ENCODE measurements at regions not wholly inside any gene's neighbourhood (a gene's known extent, or its start where the extent isn't known, plus 50 kb on each side); places are given as distances from the start of the nearest gene placed in this dataset.

- no peak for DNase-seq (ENCODE audit: low spot score)
- TF ChIP-seq CTCF (IDR thresholded peaks at IDR 0.05), result no peak
- Mint-ChIP-seq H3K4me3 (ENCODE audit: unreplicated experiment) (no peak overlapping the region), H3K27ac (ENCODE audit: unreplicated experiment) (no peak overlapping the region), H3K27me3 (ENCODE audit: low read depth) (peaks cover 10% of the 10 kb centered on the region), H3K36me3 (ENCODE audit: low read depth) (no peaks in the 10 kb centered on the region), H3K4me1 (ENCODE audit: low read depth) (no peaks in the 10 kb centered on the region), H3K9me3 (ENCODE audit: low read depth) (no peaks in the 10 kb centered on the region)
Measured at GRCh38 chr7:135842446-135843179, 94.0 kb upstream of the FAM180A start.

GRCh38 chr7:135840591-135840990, 92.0 kb upstream of the FAM180A start:
- no peak for TF ChIP-seq CTCF (IDR thresholded peaks at IDR 0.05)
- H3K36me3 Mint-ChIP-seq (ENCODE audit: low read depth), result no peaks in the 10 kb centered on the region
- DNase-seq (ENCODE audit: low spot score), result no peak
- no peak overlapping the region for H3K4me3 Mint-ChIP-seq (ENCODE audit: unreplicated experiment)
- no peaks in the 10 kb centered on the region for H3K4me1 Mint-ChIP-seq (ENCODE audit: low read depth)
- H3K27me3 Mint-ChIP-seq (ENCODE audit: low read depth), result peaks cover 10% of the 10 kb centered on the region
- no peaks in the 10 kb centered on the region for H3K9me3 Mint-ChIP-seq (ENCODE audit: low read depth)
- no peak overlapping the region for H3K27ac Mint-ChIP-seq (ENCODE audit: unreplicated experiment)

- Mint-ChIP-seq H3K27ac (ENCODE audit: unreplicated experiment) (no peak overlapping the region), H3K9me3 (ENCODE audit: low read depth) (no peaks in the 10 kb centered on the region), H3K4me3 (ENCODE audit: unreplicated experiment) (no peak overlapping the region), H3K36me3 (ENCODE audit: low read depth) (no peaks in the 10 kb centered on the region), H3K27me3 (ENCODE audit: low read depth) (peaks cover 14% of the 10 kb centered on the region), H3K4me1 (ENCODE audit: low read depth) (no peaks in the 10 kb centered on the region)
- no peak for DNase-seq (ENCODE audit: low spot score)
- TF ChIP-seq CTCF (IDR thresholded peaks at IDR 0.05), result no peak
Measured at GRCh38 chr7:135837675-135838074, 89.1 kb upstream of the FAM180A start.

- no peaks in the 10 kb centered on the region for H3K9me3 Mint-ChIP-seq (ENCODE audit: low read depth)
- no peak overlapping the region for H3K27ac Mint-ChIP-seq (ENCODE audit: unreplicated experiment)
- H3K36me3 Mint-ChIP-seq (ENCODE audit: low read depth), result no peaks in the 10 kb centered on the region
- no peak for TF ChIP-seq CTCF (IDR thresholded peaks at IDR 0.05)
- no peak for DNase-seq (ENCODE audit: low spot score)
- peaks cover 14% of the 10 kb centered on the region for H3K27me3 Mint-ChIP-seq (ENCODE audit: low read depth)
- H3K4me1 Mint-ChIP-seq (ENCODE audit: low read depth), result peaks cover under 1% of the 10 kb centered on the region
- H3K4me3 Mint-ChIP-seq (ENCODE audit: unreplicated experiment), result no peak overlapping the region
Measured at GRCh38 chr7:135834266-135834665, 85.7 kb upstream of the FAM180A start.

GRCh38 chr7:135833642-135834041, 85.0 kb upstream of the FAM180A start:
- DNase-seq (ENCODE audit: low spot score), result no peak
- Mint-ChIP-seq H3K4me1 (ENCODE audit: low read depth) (peaks cover 5% of the 10 kb centered on the region), H3K27me3 (ENCODE audit: low read depth) (peaks cover 20% of the 10 kb centered on the region), H3K9me3 (ENCODE audit: low read depth) (no peaks in the 10 kb centered on the region), H3K4me3 (ENCODE audit: unreplicated experiment) (no peak overlapping the region), H3K36me3 (ENCODE audit: low read depth) (no peaks in the 10 kb centered on the region), H3K27ac (ENCODE audit: unreplicated experiment) (no peak overlapping the region)
- no peak for TF ChIP-seq CTCF (IDR thresholded peaks at IDR 0.05)

Data from chondrocyte (in vitro differentiated cells).